ENCODE measurements at regions not wholly inside any gene's neighbourhood (a gene's known extent, or its start where the extent isn't known, plus 50 kb on each side); places are given as distances from the start of the nearest gene placed in this dataset.

- Histone ChIP-seq H3K36me3 (no peaks in the 10 kb centered on the region), H3K27me3 (replicated peaks; ENCODE audit: insufficient read depth) (no peaks in the 10 kb centered on the region), H3K9me3 (no peaks in the 10 kb centered on the region), H3K4me3 (no peak overlapping the region), H3K27ac (no peak overlapping the region), H3K4me1 (replicated peaks) (no peaks in the 10 kb centered on the region)
- TF ChIP-seq CTCF (IDR thresholded peaks at IDR 0.05): no peak
- TF ChIP-seq POLR2AphosphoS5 (IDR thresholded peaks at IDR 0.05): no peak
- no peak for TF ChIP-seq POLR2A (IDR thresholded peaks at IDR 0.05)
- WGBS: 36% methylated on average over 2 of the region's 2 CpGs
- intact Hi-C loops (cut with DNase I): no loop called here
- no peak for DNase-seq (ENCODE audit: low spot score)
These were observed 208.4 kb upstream of the HTR1E start for GRCh38 chr6:86728976-86729375.

- DNase-seq (ENCODE audit: low spot score): no peak
- no peaks in the 10 kb centered on the region for H3K9me3 ChIP-seq
- intact Hi-C loops (cut with DNase I): no loop called here
- no peaks in the 10 kb centered on the region for H3K4me1 ChIP-seq (replicated peaks)
- WGBS: 69% methylated on average over 4 of the region's 4 CpGs
- no peak overlapping the region for H3K4me3 ChIP-seq
- H3K27me3 ChIP-seq (replicated peaks; ENCODE audit: insufficient read depth): no peaks in the 10 kb centered on the region
- H3K27ac ChIP-seq: no peak overlapping the region
- TF ChIP-seq POLR2AphosphoS5 (IDR thresholded peaks at IDR 0.05) (no peak), POLR2A (IDR thresholded peaks at IDR 0.05) (no peak)
- no peaks in the 10 kb centered on the region for H3K36me3 ChIP-seq
These were observed 212.6 kb upstream of the HTR1E start for GRCh38 chr6:86724695-86725094.

- intact Hi-C loops (cut with DNase I): no loop called here
- Histone ChIP-seq H3K27ac (no peak overlapping the region), H3K27me3 (replicated peaks; ENCODE audit: insufficient read depth) (no peaks in the 10 kb centered on the region), H3K36me3 (no peaks in the 10 kb centered on the region), H3K4me3 (no peak overlapping the region), H3K4me1 (replicated peaks) (no peaks in the 10 kb centered on the region), H3K9me3 (no peaks in the 10 kb centered on the region)
- 35% methylated on average over 4 of the region's 4 CpGs for WGBS
- no peak for DNase-seq (ENCODE audit: low spot score)
- TF ChIP-seq POLR2AphosphoS5 (IDR thresholded peaks at IDR 0.05) (no peak), CTCF (IDR thresholded peaks at IDR 0.05) (no peak), POLR2A (IDR thresholded peaks at IDR 0.05) (no peak)
These were observed 213.6 kb upstream of the HTR1E start for GRCh38 chr6:86723729-86724128.

GRCh38 chr6:86723151-86723550 lies 214.2 kb upstream of the HTR1E start:
- no peak for TF ChIP-seq CTCF (IDR thresholded peaks at IDR 0.05)
- TF ChIP-seq POLR2A (IDR thresholded peaks at IDR 0.05): no peak
- no peak for TF ChIP-seq POLR2AphosphoS5 (IDR thresholded peaks at IDR 0.05)
- no peaks in the 10 kb centered on the region for H3K36me3 ChIP-seq
- no peaks in the 10 kb centered on the region for H3K4me1 ChIP-seq (replicated peaks)
- no peak overlapping the region for H3K27ac ChIP-seq
- no peak for DNase-seq (ENCODE audit: low spot score)
- 36% methylated on average over 3 of the region's 3 CpGs for WGBS
- no peaks in the 10 kb centered on the region for H3K27me3 ChIP-seq (replicated peaks; ENCODE audit: insufficient read depth)
- intact Hi-C loops (cut with DNase I): no loop called here
- H3K4me3 ChIP-seq: no peak overlapping the region
- no peaks in the 10 kb centered on the region for H3K9me3 ChIP-seq

GRCh38 chr6:86722131-86722530 lies 215.2 kb upstream of the HTR1E start:
- Histone ChIP-seq H3K4me3 (no peak overlapping the region), H3K4me1 (replicated peaks) (no peaks in the 10 kb centered on the region), H3K36me3 (no peaks in the 10 kb centered on the region), H3K27ac (no peak overlapping the region), H3K9me3 (no peaks in the 10 kb centered on the region), H3K27me3 (replicated peaks; ENCODE audit: insufficient read depth) (no peaks in the 10 kb centered on the region)
- TF ChIP-seq POLR2A (IDR thresholded peaks at IDR 0.05) (no peak), CTCF (IDR thresholded peaks at IDR 0.05) (no peak), POLR2AphosphoS5 (IDR thresholded peaks at IDR 0.05) (no peak)
- DNase-seq (ENCODE audit: low spot score): no peak
- intact Hi-C loops (cut with DNase I): no loop called here

Data from prostate gland (tissue), 2 donors.